ES-I3 (cell line): ENCODE measurements at regions not wholly inside any gene's neighbourhood (a gene's known extent, or its start where the extent isn't known, plus 50 kb on each side); places are given as distances from the start of the nearest gene placed in this dataset.

Experiments used
- H3K36me3 ChIP-seq: 2 replicates; pipeline ENCODE4 v1.6.1; 2013; ENCODE audit warnings: mild to moderate bottlenecking, low read length, control low read depth, moderate library complexity; ENCODE audit not compliant: insufficient read depth
- H3K4me1 ChIP-seq: 2 replicates; pipeline ENCODE4 v1.6.1; 2013; ENCODE audit warnings: mild to moderate bottlenecking, control low read depth, low read length; ENCODE audit not compliant: insufficient read depth
- H3K9ac ChIP-seq: 2 replicates; pipeline ENCODE4 v1.6.1; 2013; ENCODE audit warnings: low read depth, mild to moderate bottlenecking, low read length, moderate library complexity
- H3K9me3 ChIP-seq: 2 replicates; pipeline ENCODE4 v1.6.1; 2013; ENCODE audit warnings: mild to moderate bottlenecking, low read length, moderate library complexity; ENCODE audit not compliant: control insufficient read depth, insufficient read depth

DNA sequence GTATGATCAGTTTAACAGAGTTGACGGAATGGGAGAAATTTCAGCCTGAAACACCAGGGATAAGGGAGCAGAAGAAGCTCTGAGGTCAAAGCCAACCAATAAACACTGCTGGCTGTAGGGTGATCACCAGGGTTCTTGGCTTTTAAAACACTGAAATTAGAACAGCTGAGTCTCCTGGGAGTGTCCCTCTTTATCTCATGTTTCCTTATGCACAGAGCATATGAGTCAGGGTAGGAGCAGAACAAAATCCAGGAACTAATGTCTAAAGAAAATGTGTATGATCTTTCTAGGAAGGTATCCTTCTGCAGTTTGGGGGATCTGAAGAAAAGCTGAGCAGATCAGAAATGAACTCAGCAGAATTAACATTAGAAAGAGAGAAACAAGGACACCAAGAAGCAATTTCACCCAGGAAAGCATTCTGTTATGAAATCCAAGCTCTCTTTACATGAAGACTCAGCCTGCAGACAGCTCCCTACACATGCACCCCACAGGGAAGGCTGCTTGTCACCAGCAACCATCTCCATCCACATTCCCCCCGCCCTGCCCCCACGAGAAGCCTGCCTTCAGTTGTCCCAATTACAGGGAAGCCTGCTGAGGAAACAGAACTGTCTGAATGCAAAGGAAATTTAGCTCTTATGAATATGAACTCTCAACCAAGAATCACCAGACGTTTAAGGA is 469.7 kb downstream of the PDCD6IP start:
- Histone ChIP-seq H3K9me3 (no peaks in the 10 kb centered on the region; the same call in 1 of the 2 replicates), H3K4me1 (peaks cover 5% of the 10 kb centered on the region; the same call in 1 of the 2 replicates), H3K36me3 (no peaks in the 10 kb centered on the region), H3K9ac (no peak overlapping the region)

- Histone ChIP-seq H3K9me3 (no peaks in the 10 kb centered on the region; the same call in 1 of the 2 replicates), H3K9ac (no peak overlapping the region), H3K36me3 (no peaks in the 10 kb centered on the region), H3K4me1 (no peaks in the 10 kb centered on the region)
Observed at GRCh38 chr3:34275811-34276210, 477.4 kb downstream of the PDCD6IP start.

DNA sequence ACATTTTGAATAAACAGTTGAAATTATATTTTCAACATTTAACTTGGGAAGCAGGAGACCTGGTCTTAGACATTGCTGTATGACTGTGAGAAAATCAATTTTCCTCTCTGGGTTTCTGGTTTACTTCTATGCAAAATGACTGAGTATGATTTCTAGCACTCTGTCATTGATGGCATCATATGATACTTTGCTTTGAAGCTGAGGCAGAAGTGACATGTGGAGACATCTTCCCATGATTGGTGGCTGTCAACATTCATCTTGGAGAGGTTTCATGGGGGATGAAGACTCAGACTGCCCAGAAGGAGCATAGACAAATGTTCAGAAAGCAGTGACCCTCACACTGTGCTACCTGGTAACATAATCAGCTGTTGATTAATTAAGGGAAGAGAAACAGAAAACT is 477.9 kb downstream of the PDCD6IP start:
- Histone ChIP-seq H3K36me3 (no peaks in the 10 kb centered on the region), H3K4me1 (no peaks in the 10 kb centered on the region), H3K9me3 (no peaks in the 10 kb centered on the region; the same call in 1 of the 2 replicates), H3K9ac (no peak overlapping the region)

- H3K36me3 ChIP-seq = no peaks in the 10 kb centered on the region
- no peaks in the 10 kb centered on the region for H3K4me1 ChIP-seq
- H3K9me3 ChIP-seq = no peaks in the 10 kb centered on the region
- H3K9ac ChIP-seq = no peak overlapping the region
Observed at GRCh38 chr3:34277110-34277509, 478.7 kb downstream of the PDCD6IP start.

DNA sequence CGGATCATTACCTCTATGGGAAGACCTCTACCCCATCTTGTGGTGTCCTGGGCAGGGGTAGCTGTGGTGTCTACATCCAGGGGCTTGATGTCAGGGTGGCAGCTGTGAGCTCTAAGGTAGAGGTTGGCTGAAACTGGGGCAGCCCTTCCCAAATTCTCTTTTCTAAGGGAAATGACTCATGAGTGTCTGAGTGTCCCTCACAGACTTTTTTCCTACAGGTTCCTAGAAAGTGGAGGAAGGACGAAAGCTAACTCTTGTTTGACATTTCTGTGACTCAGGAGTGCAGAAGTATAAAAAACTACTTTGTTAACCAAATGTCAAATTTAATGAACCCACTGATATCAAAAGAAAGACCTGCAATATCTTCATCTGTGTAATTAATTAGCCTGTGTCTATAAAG is 481.5 kb downstream of the PDCD6IP start:
- Histone ChIP-seq H3K9me3 (no peaks in the 10 kb centered on the region), H3K9ac (no peak overlapping the region), H3K36me3 (no peaks in the 10 kb centered on the region), H3K4me1 (no peaks in the 10 kb centered on the region)

- H3K4me1 ChIP-seq = no peaks in the 10 kb centered on the region
- no peaks in the 10 kb centered on the region for H3K36me3 ChIP-seq
- no peaks in the 10 kb centered on the region for H3K9me3 ChIP-seq
- no peak overlapping the region for H3K9ac ChIP-seq
Observed at GRCh38 chr3:34283751-34284150, 485.3 kb downstream of the PDCD6IP start.

DNA sequence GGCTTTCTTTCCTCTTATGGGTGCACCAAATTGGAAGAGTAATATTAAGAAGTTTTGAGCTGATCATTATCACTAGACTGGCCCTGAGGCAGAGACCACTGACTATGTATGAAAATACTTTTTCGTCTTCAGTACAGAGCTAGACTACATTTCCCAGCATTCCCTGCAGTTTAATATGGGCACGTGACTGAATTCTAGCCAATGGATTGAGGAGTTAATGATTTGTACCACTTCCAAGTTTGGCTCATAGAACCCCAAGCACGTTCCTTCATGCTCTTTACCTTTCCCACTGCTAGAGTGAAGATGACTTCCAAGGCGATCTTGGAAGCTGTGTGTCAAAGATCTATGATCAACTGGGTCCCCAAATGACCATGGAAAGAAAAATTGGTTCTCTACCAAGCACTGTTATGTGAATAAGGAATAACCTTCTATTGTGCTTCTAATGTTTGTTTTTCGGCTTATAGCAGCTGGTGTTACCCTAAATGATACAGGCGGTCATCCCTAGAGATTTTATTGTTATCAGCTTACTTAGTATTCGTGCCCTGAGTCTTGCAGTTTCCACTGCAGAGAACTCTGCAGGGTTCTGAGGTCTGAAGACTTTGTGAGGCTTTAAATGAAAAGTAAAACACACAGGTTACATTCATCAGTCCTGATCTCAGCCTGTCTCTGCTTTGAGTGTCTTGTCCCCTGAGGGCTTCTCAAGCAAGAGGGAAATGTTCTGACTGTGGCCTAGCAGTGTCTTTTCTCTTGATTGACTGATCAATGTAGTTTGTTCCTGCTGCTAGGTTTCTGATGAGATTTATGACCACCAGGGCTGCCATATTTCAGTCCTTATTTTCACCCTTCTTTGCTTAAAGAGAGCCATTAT is 486.8 kb downstream of the PDCD6IP start:
- no peak overlapping the region for H3K9ac ChIP-seq

GRCh38 chr3:34285827-34286188 is 487.4 kb downstream of the PDCD6IP start:
- no peak overlapping the region for H3K9ac ChIP-seq
- no peaks in the 10 kb centered on the region for H3K9me3 ChIP-seq
- H3K4me1 ChIP-seq = no peaks in the 10 kb centered on the region
- no peaks in the 10 kb centered on the region for H3K36me3 ChIP-seq

More for the DNA sequence above, 486.8 kb downstream of the PDCD6IP start:
- Histone ChIP-seq H3K9me3 (no peaks in the 10 kb centered on the region), H3K4me1 (no peaks in the 10 kb centered on the region), H3K36me3 (no peaks in the 10 kb centered on the region)

- Histone ChIP-seq H3K9me3 (no peaks in the 10 kb centered on the region), H3K4me1 (no peaks in the 10 kb centered on the region), H3K9ac (no peak overlapping the region), H3K36me3 (no peaks in the 10 kb centered on the region)
Observed at GRCh38 chr3:34292605-34293300, 494.3 kb downstream of the PDCD6IP start.

GRCh38 chr3:34294240-34294639 is 495.8 kb downstream of the PDCD6IP start:
- H3K4me1 ChIP-seq = no peaks in the 10 kb centered on the region
- H3K9me3 ChIP-seq = no peaks in the 10 kb centered on the region
- H3K9ac ChIP-seq = no peak overlapping the region
- no peaks in the 10 kb centered on the region for H3K36me3 ChIP-seq

GRCh38 chr3:34296796-34297195 is 498.4 kb downstream of the PDCD6IP start:
- Histone ChIP-seq H3K4me1 (peaks cover 22% of the 10 kb centered on the region), H3K9ac (no peak overlapping the region), H3K9me3 (no peaks in the 10 kb centered on the region), H3K36me3 (no peaks in the 10 kb centered on the region)

DNA sequence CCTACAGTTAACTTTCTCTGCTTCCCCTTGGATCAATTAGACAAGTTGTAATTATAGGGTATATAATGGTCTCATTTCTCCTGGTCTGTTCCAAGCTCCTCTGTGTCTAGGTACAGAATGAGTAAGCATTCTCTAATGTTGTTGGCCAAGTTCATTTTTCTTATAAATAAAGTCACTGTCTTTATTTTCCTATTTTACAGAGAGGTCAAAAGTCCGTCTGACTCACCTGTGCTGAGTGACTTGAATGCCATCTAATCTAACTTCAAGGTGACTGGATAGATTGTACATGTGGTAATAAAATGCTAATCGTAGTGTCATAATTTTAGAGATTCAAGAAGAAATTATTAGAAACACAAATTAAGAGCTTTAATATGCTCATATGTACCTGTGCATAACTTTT is 500.2 kb downstream of the PDCD6IP start:
- Histone ChIP-seq H3K9ac (no peak overlapping the region), H3K36me3 (no peaks in the 10 kb centered on the region), H3K4me1 (peaks cover 27% of the 10 kb centered on the region), H3K9me3 (no peaks in the 10 kb centered on the region)

DNA sequence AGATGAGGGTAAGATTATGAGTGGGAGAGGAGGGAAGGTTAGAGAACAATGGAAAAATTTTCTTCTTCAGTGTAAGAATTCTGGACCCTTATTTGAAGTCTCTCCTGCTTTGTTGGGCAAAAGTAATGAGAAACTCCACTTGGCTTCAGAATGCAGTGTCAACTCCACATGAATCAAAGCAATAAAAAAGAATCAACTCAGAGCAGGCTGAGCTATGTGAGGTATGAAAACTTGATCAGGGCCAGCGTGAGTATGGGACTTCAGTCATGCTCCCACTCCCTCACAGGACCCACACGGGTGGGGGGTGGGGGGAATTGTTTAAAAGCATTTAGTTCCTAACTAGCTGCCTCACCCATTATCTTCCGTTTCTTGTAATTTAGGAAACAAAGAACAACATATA is 502.2 kb downstream of the PDCD6IP start:
- no peak overlapping the region for H3K9ac ChIP-seq
- H3K9me3 ChIP-seq = no peaks in the 10 kb centered on the region
- no peaks in the 10 kb centered on the region for H3K36me3 ChIP-seq
- H3K4me1 ChIP-seq = peaks cover 29% of the 10 kb centered on the region

- H3K9ac ChIP-seq = no peak overlapping the region
- no peaks in the 10 kb centered on the region for H3K9me3 ChIP-seq
- no peaks in the 10 kb centered on the region for H3K36me3 ChIP-seq
- H3K4me1 ChIP-seq = peaks cover 33% of the 10 kb centered on the region
Observed at GRCh38 chr3:34301313-34301712, 502.9 kb downstream of the PDCD6IP start.
